ENCODE measurements at regions not wholly inside any gene's neighbourhood (a gene's known extent, or its start where the extent isn't known, plus 50 kb on each side); places are given as distances from the start of the nearest gene placed in this dataset.

GRCh38 chr3:161568671-161569070 is 72.1 kb downstream of the OTOL1 start:
- ChIA-PET RAD21 (ENCODE audit: low non-redundant PET in 1 of 2, low total read pairs in 2 of 2, uncharacterized antibody in 2 of 2, unreplicated experiment in 2 of 2) (no interaction called here), CTCF (interaction anchor here (1.7 kb wide), 1 partner anchor 285 kb away, joined by 3 read pairs; no protein-coding TSS in a partner anchor), POLR2A (no interaction called here)
- Histone ChIP-seq H4K20me1 (ENCODE audit: insufficient read depth) (no peaks in the 10 kb centered on the region), H3K79me2 (ENCODE audit: insufficient read depth, low read length) (no peaks in the 10 kb centered on the region), H3K9ac (ENCODE audit: low read length) (no peak overlapping the region), H3K4me2 (ENCODE audit: low read length) (no peak overlapping the region), H2AFZ (ENCODE audit: low read depth, low read length, poor library complexity, severe bottlenecking) (no peak overlapping the region), H3K4me3 (replicated peaks in 1 of 2; ENCODE audit: low read depth in 1 of 2, low read length in 2 of 2) (no peak overlapping the region), H3K27me3 (ENCODE audit: insufficient read depth, low read length) (no peaks in the 10 kb centered on the region), H3K4me1 (ENCODE audit: control insufficient read depth in 1 of 2, insufficient read depth in 2 of 2, low read length in 2 of 2) (no peaks in the 10 kb centered on the region), H3K9me3 (ENCODE audit: control insufficient read depth in 1 of 2, insufficient read depth in 1 of 2, low read depth in 1 of 2, low read length in 2 of 2) (no peaks in the 10 kb centered on the region), H3K36me3 (ENCODE audit: control insufficient read depth in 1 of 2, insufficient read depth in 2 of 2, low read length in 2 of 2) (no peaks in the 10 kb centered on the region), H3K27ac (ENCODE audit: low read depth, low read length) (no peak overlapping the region), H3K9me2 (ENCODE audit: insufficient read depth) (no peaks in the 10 kb centered on the region)
- DNase-seq (ENCODE audit: low read depth, low spot score) (no peak), ATAC-seq (no peak)
- no peak for TF ChIP-seq POLR2AphosphoS5 (IDR thresholded peaks at IDR 0.05; ENCODE audit: low read depth, low read length)
- no peak for TF ChIP-seq RAD21 (IDR thresholded peaks at IDR 0.05; ENCODE audit: low read depth)
- TF ChIP-seq MAX (IDR thresholded peaks at IDR 0.05) = no peak
- TF ChIP-seq EZH2phosphoT487 (IDR thresholded peaks at IDR 0.05; ENCODE audit: borderline replicate concordance) = no peak
- no peak for TF ChIP-seq SIN3A (IDR thresholded peaks at IDR 0.05; ENCODE audit: low read depth)
- no peak for TF ChIP-seq EGR1 (IDR thresholded peaks at IDR 0.05; ENCODE audit: low read depth)
- TF ChIP-seq ZFX (IDR thresholded peaks at IDR 0.05) = no peak
- no peak for TF ChIP-seq FOSL1 (IDR thresholded peaks at IDR 0.05; ENCODE audit: low read depth)
- no peak for TF ChIP-seq POLR2A (IDR thresholded peaks at IDR 0.05; ENCODE audit: borderline replicate concordance, extremely low read depth, insufficient read depth, insufficient read length)
- no peak for TF ChIP-seq YY1 (IDR thresholded peaks at IDR 0.05; ENCODE audit: extremely low read depth, insufficient replicate concordance, low read depth, low read length)
- no peak for TF ChIP-seq CEBPB (IDR thresholded peaks at IDR 0.05; ENCODE audit: low read depth)
- no peak for TF ChIP-seq CBX3 (IDR thresholded peaks at IDR 0.05; ENCODE audit: low read depth)
- no peak for TF ChIP-seq JUND (IDR thresholded peaks at IDR 0.05)
- no peak for TF ChIP-seq ATF3 (IDR thresholded peaks at IDR 0.05)
- TF ChIP-seq TCF7L2 (IDR thresholded peaks at IDR 0.05; ENCODE audit: borderline replicate concordance, extremely low read depth, insufficient read depth, insufficient read length) = no peak
- no peak for TF ChIP-seq REST (IDR thresholded peaks at IDR 0.05; ENCODE audit: low read depth)
- TF ChIP-seq SRF (IDR thresholded peaks at IDR 0.05; ENCODE audit: low read depth) = no peak
- no peak for TF ChIP-seq ELF1 (IDR thresholded peaks at IDR 0.05; ENCODE audit: borderline replicate concordance, low read depth)
- TF ChIP-seq ZNF274 (IDR thresholded peaks at IDR 0.05; ENCODE audit: low read depth, low read length) = no peak
- no peak for TF ChIP-seq ZBTB33 (IDR thresholded peaks at IDR 0.05; ENCODE audit: extremely low read depth, insufficient replicate concordance, low read length)
- no TSS peak for BruUV-seq (replicated peaks)
- intact Hi-C loops (cut with micrococcal nuclease) = no loop called here

Data from HCT116 (cell line).